CD14-positive monocyte (primary cell): ENCODE measurements at regions not wholly inside any gene's neighbourhood (a gene's known extent, or its start where the extent isn't known, plus 50 kb on each side); places are given as distances from the start of the nearest gene placed in this dataset.

ENCODE experiments used
- DNase-seq, 3 donors: peaks; one replicate each; pipeline ENCODE4 v3.0.0-alpha.2; 2011 to 2022
- H2AFZ ChIP-seq: 2 replicates; pipeline ENCODE4 v1.6.0; 2012; ENCODE audit warnings: mild to moderate bottlenecking, low read depth, low read length, inconsistent platforms; ENCODE audit not compliant: insufficient read depth, poor library complexity, severe bottlenecking
- H3K27ac ChIP-seq, 2 donors: 1 replicate in 1 of 2; 2 replicates in 1 of 2; pipeline ENCODE4 v1.5.1; 2012 to 2013; ENCODE audit warnings: low read length in 2 of 2, control low read depth in 1 of 2, inconsistent platforms in 1 of 2, low read depth in 1 of 2, mild to moderate bottlenecking in 1 of 2
- H3K27me3 ChIP-seq, 2 donors: one replicate each; pipeline versions ENCODE4 v1.6.0 to v1.6.1; 2011 to 2013; ENCODE audit warnings: low read length in 2 of 2; ENCODE audit not compliant: control insufficient read depth in 2 of 2, insufficient read depth in 2 of 2
- H3K36me3 ChIP-seq, 2 donors: replicated peaks in 1 of 2; 1 replicate in 1 of 2; 2 replicates in 1 of 2; pipeline versions ENCODE4 v1.5.1 to v1.6.1; 2012 to 2013; ENCODE audit warnings: low read length in 2 of 2, control low read depth in 1 of 2, inconsistent platforms in 1 of 2, mild to moderate bottlenecking in 1 of 2; ENCODE audit not compliant: insufficient read depth in 2 of 2, control insufficient read depth in 1 of 2
- H3K4me1 ChIP-seq, 2 donors: 1 replicate in 1 of 2; 2 replicates in 1 of 2; pipeline versions ENCODE4 v1.5.1 to v1.6.1; 2012 to 2013; ENCODE audit warnings: low read length in 2 of 2, control low read depth in 1 of 2, inconsistent platforms in 1 of 2, mild to moderate bottlenecking in 1 of 2, moderate library complexity in 1 of 2; ENCODE audit not compliant: insufficient read depth in 2 of 2, control insufficient read depth in 1 of 2
- H3K4me2 ChIP-seq: replicated peaks from 2 replicates; pipeline ENCODE3; 2012; ENCODE audit warnings: low read length, moderate library complexity, mild to moderate bottlenecking; ENCODE audit not compliant: poor library complexity, severe bottlenecking; ENCODE audit errors: extremely low read depth
- H3K4me3 ChIP-seq, 3 experiments: fragments of 200-600 bp in 1 of 3; sonication (generic) in 1 of 3; replicated peaks in 1 of 3; 1 replicate in 2 of 3; 2 replicates in 1 of 3; pipeline ENCODE4 v1.5.1; 2011 to 2013; ENCODE audit warnings: low read length in 3 of 3, mild to moderate bottlenecking in 3 of 3, control low read depth in 2 of 3, low read depth in 2 of 3, inconsistent platforms in 1 of 3, moderate library complexity in 1 of 3
- H3K79me2 ChIP-seq: 2 replicates; pipeline ENCODE4 v1.6.0; 2012; ENCODE audit warnings: mild to moderate bottlenecking, control low read depth, inconsistent platforms, low read length, moderate library complexity; ENCODE audit not compliant: insufficient read depth
- H3K9ac ChIP-seq: 2 replicates; pipeline ENCODE4 v1.6.0; 2017; ENCODE audit warnings: low read length, mild to moderate bottlenecking; ENCODE audit not compliant: insufficient read depth, poor library complexity, severe bottlenecking
- H3K9me3 ChIP-seq, 2 donors: replicated peaks in 1 of 2; 1 replicate in 1 of 2; 2 replicates in 1 of 2; pipeline versions ENCODE4 v1.5.1 to v1.6.1; 2012 to 2013; ENCODE audit warnings: low read length in 2 of 2, control low read depth in 1 of 2; ENCODE audit not compliant: control insufficient read depth in 1 of 2, insufficient read depth in 1 of 2
- H4K20me1 ChIP-seq: 2 replicates; pipeline ENCODE4 v1.6.0; 2012; ENCODE audit warnings: mild to moderate bottlenecking, low read length, control low read depth, moderate library complexity; ENCODE audit not compliant: insufficient read depth
- H3K27ac Mint-ChIP-seq, 7 donors: one replicate each; pipeline ENCODE4 v1.8.0; 2020; ENCODE audit warnings: mild to moderate bottlenecking in 7 of 7, mixed read lengths in 7 of 7, moderate library complexity in 6 of 7, inconsistent platforms in 2 of 7
- H3K27me3 Mint-ChIP-seq, 3 donors: one replicate each; pipeline ENCODE4 v1.8.0; 2021 to 2022; ENCODE audit warnings: low read depth in 3 of 3, mild to moderate bottlenecking in 3 of 3, mixed read lengths in 3 of 3, moderate library complexity in 3 of 3, inconsistent platforms in 1 of 3
- H3K36me3 Mint-ChIP-seq, 2 donors: one replicate each; pipeline ENCODE4 v1.8.0; 2020; ENCODE audit warnings: mixed read lengths in 2 of 2, inconsistent platforms in 1 of 2, mild to moderate bottlenecking in 1 of 2
- H3K4me1 Mint-ChIP-seq: one replicate; pipeline ENCODE4 v1.8.0; 2020; ENCODE audit warnings: mild to moderate bottlenecking, mixed read lengths
- H3K4me3 Mint-ChIP-seq, 2 donors: one replicate each; pipeline ENCODE4 v1.8.0; 2020; ENCODE audit warnings: mild to moderate bottlenecking in 2 of 2, mixed read lengths in 2 of 2, moderate library complexity in 1 of 2
- H3K9me3 Mint-ChIP-seq, 7 donors: one replicate each; pipeline ENCODE4 v1.8.0; 2020 to 2022; ENCODE audit warnings: mixed read lengths in 7 of 7, mild to moderate bottlenecking in 6 of 7, moderate library complexity in 6 of 7, inconsistent platforms in 2 of 7
- WGBS: methylation state at CpG from one replicate; pipeline ENCODE4 v1.1.5; 2013; ENCODE audit warnings: missing lambda C conversion rate; ENCODE audit not compliant: insufficient coverage; 5-methylcytosine and 5-hydroxymethylcytosine counted together
- intact Hi-C, 2 donors: fragments of 100-400 bp; cut with micrococcal nuclease; formaldehyde crosslinking; loops; one replicate each; pipeline versions ENCODE4 v1.15.0 to v1.15.1; 2023
- TF ChIP-seq, protein P1 (sequence below): fragments of 200-600 bp; IDR thresholded peaks from one replicate; pipeline ENCODE4 v1.8.0; 2022; ENCODE audit warnings: antibody characterized with exemption, mild to moderate bottlenecking

GRCh38 chr11:134841972-134842371 lies 429.9 kb upstream of the B3GAT1 start:
- Mint-ChIP-seq H3K4me1 (no peaks in the 10 kb centered on the region), H3K36me3 (no peaks in the 10 kb centered on the region), H3K9me3 (peaks cover 0 to 2% (median 0%) of the 10 kb centered on the region in 7 donors), H3K27me3 (peaks cover 0 to 3% (median 1%) of the 10 kb centered on the region in 3 donors), H3K27ac (no peak overlapping the region), H3K4me3 (no peak overlapping the region)
- H3K4me2 ChIP-seq, result no peak overlapping the region
- H4K20me1 ChIP-seq, result no peaks in the 10 kb centered on the region
- no peak overlapping the region for H3K27ac ChIP-seq
- H3K79me2 ChIP-seq, result no peaks in the 10 kb centered on the region
- DNase-seq, result no peak
- no peak overlapping the region for H3K4me3 ChIP-seq
- no peak overlapping the region for H3K9ac ChIP-seq
- WGBS, result 84% methylated on average over 5 of the region's 5 CpGs
- TF ChIP-seq, protein P1, sequence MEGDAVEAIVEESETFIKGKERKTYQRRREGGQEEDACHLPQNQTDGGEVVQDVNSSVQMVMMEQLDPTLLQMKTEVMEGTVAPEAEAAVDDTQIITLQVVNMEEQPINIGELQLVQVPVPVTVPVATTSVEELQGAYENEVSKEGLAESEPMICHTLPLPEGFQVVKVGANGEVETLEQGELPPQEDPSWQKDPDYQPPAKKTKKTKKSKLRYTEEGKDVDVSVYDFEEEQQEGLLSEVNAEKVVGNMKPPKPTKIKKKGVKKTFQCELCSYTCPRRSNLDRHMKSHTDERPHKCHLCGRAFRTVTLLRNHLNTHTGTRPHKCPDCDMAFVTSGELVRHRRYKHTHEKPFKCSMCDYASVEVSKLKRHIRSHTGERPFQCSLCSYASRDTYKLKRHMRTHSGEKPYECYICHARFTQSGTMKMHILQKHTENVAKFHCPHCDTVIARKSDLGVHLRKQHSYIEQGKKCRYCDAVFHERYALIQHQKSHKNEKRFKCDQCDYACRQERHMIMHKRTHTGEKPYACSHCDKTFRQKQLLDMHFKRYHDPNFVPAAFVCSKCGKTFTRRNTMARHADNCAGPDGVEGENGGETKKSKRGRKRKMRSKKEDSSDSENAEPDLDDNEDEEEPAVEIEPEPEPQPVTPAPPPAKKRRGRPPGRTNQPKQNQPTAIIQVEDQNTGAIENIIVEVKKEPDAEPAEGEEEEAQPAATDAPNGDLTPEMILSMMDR, result no peak
- no peaks in the 10 kb centered on the region for H3K36me3 ChIP-seq
- H2AFZ ChIP-seq, result no peak overlapping the region
- intact Hi-C loops, result no loop called here
- H3K27me3 ChIP-seq, result no peaks in the 10 kb centered on the region
- H3K9me3 ChIP-seq, result no peaks in the 10 kb centered on the region
- no peaks in the 10 kb centered on the region for H3K4me1 ChIP-seq

GRCh38 chr11:134841411-134841810 lies 429.4 kb upstream of the B3GAT1 start:
- no peaks in the 10 kb centered on the region for H4K20me1 ChIP-seq
- no peaks in the 10 kb centered on the region for H3K79me2 ChIP-seq
- TF ChIP-seq, protein P1, result no peak
- H3K9me3 ChIP-seq, result no peaks in the 10 kb centered on the region
- H3K27me3 Mint-ChIP-seq, result peaks cover 0 to 4% (median 0%) of the 10 kb centered on the region in 3 donors
- intact Hi-C loops, result no loop called here
- H3K27ac ChIP-seq, result no peak overlapping the region
- no peak overlapping the region for H2AFZ ChIP-seq
- H3K27me3 ChIP-seq, result no peaks in the 10 kb centered on the region
- H3K36me3 Mint-ChIP-seq, result no peaks in the 10 kb centered on the region
- H3K4me1 ChIP-seq, result no peaks in the 10 kb centered on the region
- 64% methylated on average over 4 of the region's 5 CpGs for WGBS
- H3K4me3 ChIP-seq, result no peak overlapping the region
- no peaks in the 10 kb centered on the region for H3K4me1 Mint-ChIP-seq
- H3K4me3 Mint-ChIP-seq, result no peak overlapping the region
- no peak overlapping the region for H3K9ac ChIP-seq
- no peak for DNase-seq
- H3K27ac Mint-ChIP-seq, result no peak overlapping the region
- H3K9me3 Mint-ChIP-seq, result peaks cover 0 to 2% (median 0%) of the 10 kb centered on the region in 7 donors
- H3K36me3 ChIP-seq, result no peaks in the 10 kb centered on the region
- H3K4me2 ChIP-seq, result no peak overlapping the region
